SK-N-SH treated with all-trans-retinoic acid at 6 μM for 48 hours (cell line): ENCODE measurements at regions not wholly inside any gene's neighbourhood (a gene's known extent, or its start where the extent isn't known, plus 50 kb on each side); places are given as distances from the start of the nearest gene placed in this dataset.

Experiments
- ATAC-seq: fragments of 200-7000 bp; cut with Tn5 transposase; 3 replicates; pipeline ENCODE4 v1.9.1; 2020; ENCODE audit warnings: mild to moderate bottlenecking, moderate library complexity
- ARNTL ChIP-seq: fragments of 450-650 bp; formaldehyde crosslinking; IDR thresholded peaks from 2 replicates; pipeline ENCODE4 v1.5.0; 2020; ENCODE audit warnings: low read depth, mild to moderate bottlenecking, moderate library complexity, borderline replicate concordance
- BACH2 ChIP-seq: fragments of 250-450 bp; sonication (Bioruptor Pico); IDR thresholded peaks from 2 replicates; pipeline ENCODE4 v1.9.0; 2021; ENCODE audit warnings: mild to moderate bottlenecking, borderline replicate concordance
- CREB5 ChIP-seq: fragments of 250-450 bp; sonication (Bioruptor Pico); IDR thresholded peaks from 2 replicates; pipeline ENCODE4 v1.5.1; 2020; ENCODE audit warnings: low read depth, mild to moderate bottlenecking, moderate library complexity
- CSDC2 ChIP-seq: fragments of 250-450 bp; sonication (Bioruptor Pico); IDR thresholded peaks from 2 replicates; pipeline ENCODE4 v1.5.0; 2020; ENCODE audit warnings: mild to moderate bottlenecking, moderate library complexity
- CSRNP3 ChIP-seq: fragments of 250-450 bp; sonication (Bioruptor Pico); IDR thresholded peaks from 2 replicates; pipeline ENCODE4 v1.5.1; 2021; ENCODE audit warnings: mild to moderate bottlenecking, moderate library complexity
- ESRRG ChIP-seq: fragments of 250-450 bp; sonication (Bioruptor Pico); IDR thresholded peaks from 2 replicates; pipeline ENCODE4 v1.6.1; 2021; ENCODE audit warnings: mild to moderate bottlenecking
- GLIS3 ChIP-seq: fragments of 250-450 bp; sonication (Bioruptor Pico); IDR thresholded peaks from 2 replicates; pipeline ENCODE4 v1.5.0; 2020; ENCODE audit warnings: mild to moderate bottlenecking, moderate library complexity
- ISL1 ChIP-seq: fragments of 250-450 bp; sonication (Bioruptor Pico); IDR thresholded peaks from 2 replicates; pipeline ENCODE4 v2.1.2; 2022; ENCODE audit warnings: mild to moderate bottlenecking, moderate library complexity
- OSR1 ChIP-seq: fragments of 250-450 bp; sonication (Bioruptor Pico); IDR thresholded peaks from 2 replicates; pipeline ENCODE4 v1.8.0; 2022; ENCODE audit warnings: moderate library complexity, mild to moderate bottlenecking, inconsistent platforms
- PATZ1 ChIP-seq: fragments of 250-450 bp; sonication (Bioruptor Pico); IDR thresholded peaks from 2 replicates; pipeline ENCODE4 v1.8.0; 2020; ENCODE audit warnings: mild to moderate bottlenecking, moderate library complexity, borderline replicate concordance
- POU6F1 ChIP-seq: fragments of 250-450 bp; sonication (Bioruptor Pico); IDR thresholded peaks from 2 replicates; pipeline ENCODE4 v1.8.0; 2021; ENCODE audit warnings: low read depth, mild to moderate bottlenecking, moderate library complexity, borderline replicate concordance
- PPARA ChIP-seq: fragments of 250-450 bp; sonication (Bioruptor Pico); IDR thresholded peaks from 2 replicates; pipeline ENCODE4 v1.5.0; 2020; ENCODE audit warnings: mild to moderate bottlenecking, borderline replicate concordance
- RARB ChIP-seq: fragments of 250-450 bp; sonication (Bioruptor Pico); IDR thresholded peaks from 2 replicates; pipeline ENCODE4 v1.8.0; 2021; ENCODE audit warnings: mild to moderate bottlenecking, moderate library complexity
- TCF4 ChIP-seq: fragments of 250-450 bp; sonication (Bioruptor Pico); IDR thresholded peaks from 2 replicates; pipeline ENCODE4 v1.8.0; 2021; ENCODE audit warnings: mild to moderate bottlenecking, moderate library complexity, borderline replicate concordance
- TOX ChIP-seq: fragments of 250-450 bp; sonication (Bioruptor Pico); IDR thresholded peaks from 2 replicates; pipeline ENCODE4 v1.8.0; 2021; ENCODE audit warnings: mild to moderate bottlenecking, moderate library complexity, borderline replicate concordance
- TSHZ2 ChIP-seq: fragments of 250-450 bp; sonication (Bioruptor Pico); IDR thresholded peaks from 2 replicates; pipeline ENCODE4 v1.5.0; 2020; ENCODE audit warnings: mild to moderate bottlenecking, moderate library complexity
- ZC3H10 ChIP-seq: fragments of 250-450 bp; sonication (Bioruptor Pico); IDR thresholded peaks from 2 replicates; pipeline ENCODE4 v1.5.1; 2021; ENCODE audit warnings: mild to moderate bottlenecking, moderate library complexity
- ZFP30 ChIP-seq: fragments of 450-650 bp; formaldehyde crosslinking; IDR thresholded peaks from 2 replicates; pipeline ENCODE4 v1.5.0; 2022; ENCODE audit warnings: mild to moderate bottlenecking, moderate library complexity
- ZNF565 ChIP-seq: fragments of 450-650 bp; formaldehyde crosslinking; conservative IDR thresholded peaks from 2 replicates; pipeline ENCODE4 v1.5.0; 2020; ENCODE audit warnings: low read depth, mild to moderate bottlenecking, moderate library complexity
- ZNF70 ChIP-seq: fragments of 450-650 bp; formaldehyde crosslinking; IDR thresholded peaks from 2 replicates; pipeline ENCODE4 v1.5.0; 2020; ENCODE audit warnings: mild to moderate bottlenecking, moderate library complexity
- ZNF8 ChIP-seq: fragments of 450-650 bp; formaldehyde crosslinking; IDR thresholded peaks from 2 replicates; pipeline ENCODE4 v1.5.0; 2020; ENCODE audit warnings: mild to moderate bottlenecking, moderate library complexity

GRCh38 chr17:77599699-77600098 lies 358.8 kb upstream of the TNRC6C start:
- TF ChIP-seq ZNF8 (CRISPR knock-in tag), result no peak
- TF ChIP-seq ZNF70, result no peak
- no peak for TF ChIP-seq ISL1 (CRISPR knock-in tag)
- no peak for TF ChIP-seq ZNF565 (CRISPR knock-in tag)
- no peak for TF ChIP-seq BACH2 (CRISPR knock-in tag)
- TF ChIP-seq TOX (CRISPR knock-in tag), result no peak
- TF ChIP-seq CSDC2, result no peak
- no peak for TF ChIP-seq TSHZ2 (CRISPR knock-in tag)
- no peak for TF ChIP-seq ARNTL
- TF ChIP-seq PATZ1 (CRISPR knock-in tag), result no peak
- TF ChIP-seq CREB5 (CRISPR knock-in tag), result no peak
- TF ChIP-seq ZC3H10 (CRISPR knock-in tag), result no peak
- TF ChIP-seq TCF4 (CRISPR knock-in tag), result no peak
- no peak for TF ChIP-seq RARB (CRISPR knock-in tag)
- TF ChIP-seq CSRNP3 (CRISPR knock-in tag), result no peak
- TF ChIP-seq POU6F1 (CRISPR knock-in tag), result no peak
- no peak for TF ChIP-seq GLIS3 (CRISPR knock-in tag)
- TF ChIP-seq OSR1, result no peak
- TF ChIP-seq ESRRG (CRISPR knock-in tag), result no peak
- TF ChIP-seq PPARA (CRISPR knock-in tag), result no peak
- no peak for ATAC-seq

- TF ChIP-seq TOX (CRISPR knock-in tag) (no peak), ARNTL (no peak), CSRNP3 (CRISPR knock-in tag) (no peak), ZNF8 (CRISPR knock-in tag) (no peak), PPARA (CRISPR knock-in tag) (no peak), ZNF70 (no peak), ZFP30 (CRISPR knock-in tag) (no peak), ESRRG (CRISPR knock-in tag) (no peak), CREB5 (CRISPR knock-in tag) (no peak), TCF4 (CRISPR knock-in tag) (no peak), BACH2 (CRISPR knock-in tag) (no peak)
- ATAC-seq, result no peak
Measured at GRCh38 chr17:77600346-77600745, 358.2 kb upstream of the TNRC6C start.
